Natural killer cell treated with Interleukin-12 subunit alpha and Interleukin-12 subunit beta and Interleukin-15 and Interleukin-18, amount 100 ng/mL, for 72 hours (primary cell): ENCODE measurements at regions not wholly inside any gene's neighbourhood (a gene's known extent, or its start where the extent isn't known, plus 50 kb on each side); places are given as distances from the start of the nearest gene placed in this dataset.
"Not testable (repeated sequence)": the region's sequence is repeated elsewhere in the genome, so short reads cannot be mapped to it uniquely, and the experiment has no call there.

ENCODE experiments used
- ATAC-seq, 2 donors: fragments of 150-1000 bp; cut with Tn5 transposase in 1 of 2; sonication (Bioruptor Pico), chemical (Tn5 transposase) in 1 of 2; 2 replicates each; pipeline ENCODE4 v1.10.0; 2021
- DNase-seq: peaks from one replicate; pipeline ENCODE4 v3.0.0; 2022; ENCODE audit warnings: low spot score
- H3K27ac Mint-ChIP-seq, 2 donors: 1 replicate in 1 of 2; 2 replicates in 1 of 2; pipeline ENCODE4 v1.8.0; 2022; ENCODE audit warnings: mixed read lengths in 2 of 2, mild to moderate bottlenecking in 1 of 2, moderate library complexity in 1 of 2
- H3K27me3 Mint-ChIP-seq, 2 donors: 1 replicate in 1 of 2; 2 replicates in 1 of 2; pipeline ENCODE4 v1.8.0; 2022; ENCODE audit warnings: mixed read lengths in 2 of 2
- H3K36me3 Mint-ChIP-seq: one replicate; pipeline ENCODE4 v1.8.0; 2022; ENCODE audit warnings: mixed read lengths
- H3K4me1 Mint-ChIP-seq, 2 donors: 1 replicate in 1 of 2; 2 replicates in 1 of 2; pipeline ENCODE4 v1.8.0; 2022; ENCODE audit warnings: low read depth in 2 of 2, mixed read lengths in 2 of 2, mild to moderate bottlenecking in 1 of 2
- H3K4me3 Mint-ChIP-seq: one replicate; pipeline ENCODE4 v1.8.0; 2022; ENCODE audit warnings: mixed read lengths
- H3K9me3 Mint-ChIP-seq: 2 replicates; pipeline ENCODE4 v1.8.0; 2022; ENCODE audit warnings: mixed read lengths

DNA sequence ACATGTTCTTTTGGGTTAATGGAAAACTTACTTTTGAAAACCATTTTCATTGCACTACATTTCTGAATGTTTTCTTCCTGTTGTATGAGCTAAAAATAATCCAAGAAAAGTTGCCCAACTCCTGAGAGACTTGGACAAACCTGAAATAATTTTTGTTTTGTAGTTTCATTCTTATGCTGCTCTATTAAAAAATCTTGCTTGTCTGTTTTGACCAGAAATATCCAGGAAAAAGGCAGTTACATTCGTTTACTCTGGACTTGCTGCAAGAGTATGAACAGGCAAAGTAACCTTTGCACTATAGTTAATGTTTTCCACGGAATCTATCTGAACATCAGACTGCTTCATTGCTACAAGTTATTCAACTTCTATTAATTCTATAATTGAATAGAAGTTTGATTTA lies 200.1 kb upstream of the DAB2 start:
- DNase-seq (no peak), ATAC-seq (no peak)
- Mint-ChIP-seq H3K27me3 (peaks cover 15 to 35% of the 10 kb centered on the region in 2 donors), H3K9me3 (no peaks in the 10 kb centered on the region), H3K4me3 (no peak overlapping the region), H3K4me1 (no peaks in the 10 kb centered on the region), H3K36me3 (no peaks in the 10 kb centered on the region), H3K27ac (no peak overlapping the region)

DNA sequence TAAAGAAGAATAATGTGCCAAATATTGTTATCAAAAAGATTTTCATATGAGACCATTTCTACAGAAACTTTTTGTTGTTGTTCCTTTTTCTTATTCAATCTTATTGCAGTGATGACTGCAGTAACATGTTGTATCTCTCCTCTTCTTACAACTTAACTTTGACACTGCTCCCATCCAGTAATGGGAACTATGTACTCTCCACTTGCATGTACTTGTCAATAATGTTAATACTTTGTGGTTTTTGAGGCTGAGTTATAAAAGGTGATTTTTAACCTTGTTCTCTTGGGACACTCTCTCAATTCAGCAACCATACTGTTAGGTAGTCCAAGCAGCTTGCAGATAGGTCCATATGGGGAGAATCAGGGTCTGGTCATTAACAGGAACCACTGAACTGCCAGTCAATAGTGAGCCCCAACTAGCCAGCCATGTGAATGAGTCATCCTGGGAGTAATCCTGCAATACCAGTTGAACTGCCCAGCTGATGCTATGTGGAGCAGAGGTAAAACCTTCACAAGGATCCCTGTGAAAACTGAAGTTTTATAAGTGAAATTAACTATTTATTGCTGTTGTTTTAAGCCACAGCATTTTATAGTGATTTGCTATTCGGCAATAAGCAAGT lies 199.6 kb upstream of the DAB2 start:
- H3K9me3 Mint-ChIP-seq, result no peaks in the 10 kb centered on the region
- no peaks in the 10 kb centered on the region for H3K4me1 Mint-ChIP-seq
- no peak for ATAC-seq
- no peak overlapping the region for H3K27ac Mint-ChIP-seq
- no peak for DNase-seq
- H3K36me3 Mint-ChIP-seq, result no peaks in the 10 kb centered on the region
- H3K4me3 Mint-ChIP-seq, result no peak overlapping the region
- peaks cover 14 to 35% of the 10 kb centered on the region in 2 donors for H3K27me3 Mint-ChIP-seq

DNA sequence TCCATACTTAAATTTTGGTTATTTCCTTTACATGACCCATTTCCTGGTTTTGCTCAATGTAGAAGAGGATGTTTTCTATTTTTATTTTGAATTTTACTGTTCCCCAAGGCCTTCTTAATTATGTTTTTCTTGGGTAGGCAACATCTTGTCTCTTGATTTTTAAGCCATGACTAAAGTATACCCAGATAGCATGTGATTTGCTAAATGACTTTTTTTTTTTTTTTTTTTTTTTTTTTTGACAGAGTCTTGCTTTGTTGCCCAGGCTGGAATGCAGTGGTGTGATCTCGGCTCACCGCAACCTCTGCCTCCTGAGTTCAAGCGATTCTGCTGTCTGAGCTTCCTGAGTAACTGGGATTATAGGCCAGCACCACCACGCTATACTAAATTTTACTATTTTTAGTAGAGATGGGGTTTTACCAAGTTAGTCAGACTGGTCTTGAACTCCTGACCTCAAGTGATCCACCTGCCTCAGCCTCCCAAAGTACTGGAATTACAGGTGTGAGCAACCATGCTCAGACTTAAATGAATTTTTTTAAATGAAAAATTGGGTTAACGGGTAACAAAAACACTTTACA lies 198.6 kb upstream of the DAB2 start:
- no peak overlapping the region for H3K27ac Mint-ChIP-seq
- ATAC-seq (no peak), DNase-seq (no peak)
- H3K36me3 Mint-ChIP-seq, result no peaks in the 10 kb centered on the region
- H3K27me3 Mint-ChIP-seq, result peaks cover 9 to 30% of the 10 kb centered on the region in 2 donors
- no peaks in the 10 kb centered on the region for H3K4me1 Mint-ChIP-seq
- no peaks in the 10 kb centered on the region for H3K9me3 Mint-ChIP-seq
- no peak overlapping the region for H3K4me3 Mint-ChIP-seq

DNA sequence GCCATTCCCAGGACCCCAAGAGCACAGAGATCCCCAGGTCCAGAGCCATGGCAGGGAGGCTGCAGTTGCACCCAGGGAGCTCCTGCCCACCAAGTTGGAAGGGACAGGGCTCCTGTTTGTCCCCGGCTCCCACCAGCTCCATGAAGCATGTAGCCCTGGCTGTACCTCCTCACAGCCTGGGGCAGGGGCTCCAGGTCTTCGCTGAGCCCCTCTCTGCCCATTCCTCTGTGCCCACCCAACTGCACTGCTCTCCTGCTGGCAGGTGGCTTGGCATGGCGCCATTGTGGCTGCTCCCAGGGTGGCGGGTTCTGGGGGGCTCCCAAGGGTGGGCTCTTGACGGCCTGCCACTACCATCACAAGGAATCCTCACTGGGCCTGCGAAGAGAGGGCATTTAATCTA lies 197.5 kb upstream of the DAB2 start:
- H3K27ac Mint-ChIP-seq, result no peak overlapping the region
- peaks cover 8 to 24% of the 10 kb centered on the region in 2 donors for H3K27me3 Mint-ChIP-seq
- ATAC-seq (peak; percentile 20 to 36), DNase-seq (no peak)
- no peaks in the 10 kb centered on the region for H3K4me1 Mint-ChIP-seq
- no peak overlapping the region for H3K4me3 Mint-ChIP-seq
- H3K36me3 Mint-ChIP-seq, result no peaks in the 10 kb centered on the region
- no peaks in the 10 kb centered on the region for H3K9me3 Mint-ChIP-seq

DNA sequence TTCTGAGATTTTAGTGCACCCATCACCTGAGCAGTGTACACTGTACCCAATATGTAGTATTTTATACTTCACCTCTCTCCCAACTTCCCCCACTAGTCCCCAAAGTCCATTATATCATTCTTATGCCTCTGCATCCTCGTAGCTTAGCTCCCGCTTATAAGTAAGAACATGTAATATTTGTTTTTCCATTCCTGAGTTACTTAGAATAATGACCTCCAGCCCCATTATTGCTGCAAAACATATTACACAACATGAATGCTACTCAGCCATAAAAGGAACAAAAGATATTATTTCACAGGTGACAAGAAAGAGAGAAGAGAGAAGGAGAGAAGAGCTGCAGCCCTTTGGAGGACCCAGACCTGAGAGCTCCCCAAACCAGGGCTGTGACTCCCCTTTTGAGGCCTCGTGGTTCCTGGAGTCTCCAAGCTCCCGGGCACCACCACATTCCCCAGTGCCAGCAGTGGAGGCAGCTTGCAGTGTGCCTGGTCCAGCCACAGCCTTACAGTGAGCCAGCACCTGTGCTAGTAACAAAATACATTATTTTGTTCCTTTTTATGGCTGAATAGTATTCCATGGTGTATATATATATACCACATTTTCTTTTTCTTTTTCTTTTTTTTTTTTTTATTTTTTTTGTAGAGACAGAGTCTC lies 194.5 kb upstream of the DAB2 start:
- H3K27ac Mint-ChIP-seq, result no peak overlapping the region
- ATAC-seq (no peak), DNase-seq (no peak)
- H3K9me3 Mint-ChIP-seq, result no peaks in the 10 kb centered on the region
- no peak overlapping the region for H3K4me3 Mint-ChIP-seq
- H3K36me3 Mint-ChIP-seq, result no peaks in the 10 kb centered on the region
- H3K27me3 Mint-ChIP-seq, result peaks cover 3 to 11% of the 10 kb centered on the region in 2 donors
- no peaks in the 10 kb centered on the region for H3K4me1 Mint-ChIP-seq

DNA sequence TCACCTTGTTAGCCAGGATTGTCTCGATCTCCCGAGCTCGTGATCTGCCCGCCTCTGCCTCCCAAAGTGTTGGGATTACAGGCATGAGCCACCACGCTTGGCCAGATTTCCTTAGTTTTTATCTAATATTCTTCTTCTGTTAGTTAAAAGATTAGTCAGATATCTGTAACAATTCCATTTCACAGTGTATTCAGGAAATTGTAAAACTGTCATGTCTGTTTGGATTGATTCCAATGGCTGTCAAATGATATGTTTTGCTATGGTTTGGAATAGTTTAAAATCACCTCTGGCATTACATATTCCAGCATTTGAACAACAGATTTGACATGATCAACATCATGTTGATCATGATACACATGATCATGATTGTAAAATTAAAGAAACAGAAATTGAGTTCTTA lies 193.6 kb upstream of the DAB2 start:
- Mint-ChIP-seq H3K4me1 (no peaks in the 10 kb centered on the region), H3K27ac (no peak overlapping the region), H3K4me3 (no peak overlapping the region), H3K27me3 (peaks cover 2 to 11% of the 10 kb centered on the region in 2 donors), H3K9me3 (no peaks in the 10 kb centered on the region), H3K36me3 (no peaks in the 10 kb centered on the region)
- ATAC-seq, result no peak
- no peak for DNase-seq

DNA sequence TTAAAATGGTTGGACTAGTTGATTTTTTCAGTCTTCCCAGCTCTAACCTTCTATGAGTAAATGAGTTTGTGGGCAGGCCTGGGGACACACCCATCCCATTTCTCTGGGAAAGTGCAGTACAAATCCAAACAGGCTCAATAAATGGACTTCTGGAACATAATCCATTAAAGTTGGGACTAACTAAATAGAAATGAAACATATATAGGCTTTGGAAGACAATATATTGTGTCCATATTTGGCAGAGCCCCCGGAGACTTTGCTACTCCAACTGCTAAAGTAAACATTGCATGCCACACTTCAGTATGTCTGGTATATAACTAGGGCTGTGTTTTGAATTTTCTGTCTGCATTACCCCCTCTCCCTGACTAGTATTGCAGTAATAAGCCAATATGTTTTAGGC lies 191.4 kb upstream of the DAB2 start:
- peaks cover 2 to 11% of the 10 kb centered on the region in 2 donors for H3K27me3 Mint-ChIP-seq
- H3K4me3 Mint-ChIP-seq, result no peak overlapping the region
- no peak overlapping the region for H3K27ac Mint-ChIP-seq
- DNase-seq (no peak), ATAC-seq (no peak)
- no peaks in the 10 kb centered on the region for H3K9me3 Mint-ChIP-seq
- no peaks in the 10 kb centered on the region for H3K36me3 Mint-ChIP-seq
- no peaks in the 10 kb centered on the region for H3K4me1 Mint-ChIP-seq

DNA sequence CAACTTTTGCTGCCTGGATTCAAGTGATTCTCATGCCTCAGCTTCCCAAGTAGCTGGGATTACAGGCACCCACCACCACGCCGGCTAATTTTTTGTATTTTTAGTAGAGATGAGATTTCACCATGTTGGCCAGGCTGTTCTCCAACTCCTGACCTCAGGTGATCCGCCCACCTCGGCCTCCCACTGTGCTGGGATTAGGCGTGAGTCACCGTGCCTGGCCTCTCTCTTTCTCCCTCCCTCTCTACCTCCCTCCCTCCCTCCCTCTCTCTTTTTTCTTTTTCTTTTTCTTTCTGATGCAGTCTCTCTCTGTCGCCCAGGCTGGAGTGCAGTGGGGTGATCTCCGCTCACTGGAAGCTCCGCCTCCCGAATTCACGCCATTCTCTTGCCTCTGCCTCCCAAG lies 186.3 kb upstream of the DAB2 start:
- not testable (repeated sequence) for H3K4me1 Mint-ChIP-seq, ATAC-seq

DNA sequence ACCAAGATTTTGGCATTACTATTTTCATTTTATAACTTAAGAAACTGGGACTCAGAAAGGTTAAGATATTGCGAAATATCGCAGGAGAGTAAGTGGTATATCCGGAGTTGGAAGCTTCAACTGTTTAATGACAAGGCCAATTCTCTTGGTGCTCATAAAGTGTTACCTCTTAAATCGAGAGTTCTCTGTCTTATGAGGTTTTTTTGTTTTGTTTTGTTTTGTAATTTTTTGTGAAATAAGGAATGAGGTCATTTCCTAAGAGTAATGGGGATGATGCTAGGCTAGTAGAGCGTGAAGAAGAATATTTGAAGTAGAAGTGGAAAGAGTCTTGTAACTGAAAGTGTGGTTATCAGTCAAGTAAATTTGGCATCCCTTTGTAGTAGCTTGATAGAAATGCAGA lies 183.2 kb upstream of the DAB2 start:
- no peaks in the 10 kb centered on the region for H3K36me3 Mint-ChIP-seq
- H3K27ac Mint-ChIP-seq, result no peak overlapping the region
- DNase-seq (no peak), ATAC-seq (no peak)
- H3K4me3 Mint-ChIP-seq, result no peak overlapping the region
- H3K27me3 Mint-ChIP-seq, result peaks cover 9 to 21% of the 10 kb centered on the region in 2 donors
- H3K9me3 Mint-ChIP-seq, result no peaks in the 10 kb centered on the region
- H3K4me1 Mint-ChIP-seq, result no peaks in the 10 kb centered on the region

More for the DNA sequence above, 186.3 kb upstream of the DAB2 start:
- DNase-seq, H3K36me3 Mint-ChIP-seq, H3K4me3 Mint-ChIP-seq, H3K27ac Mint-ChIP-seq, H3K9me3 Mint-ChIP-seq: not testable (repeated sequence)
- peaks cover 6 to 15% of the 10 kb centered on the region in 2 donors for H3K27me3 Mint-ChIP-seq

DNA sequence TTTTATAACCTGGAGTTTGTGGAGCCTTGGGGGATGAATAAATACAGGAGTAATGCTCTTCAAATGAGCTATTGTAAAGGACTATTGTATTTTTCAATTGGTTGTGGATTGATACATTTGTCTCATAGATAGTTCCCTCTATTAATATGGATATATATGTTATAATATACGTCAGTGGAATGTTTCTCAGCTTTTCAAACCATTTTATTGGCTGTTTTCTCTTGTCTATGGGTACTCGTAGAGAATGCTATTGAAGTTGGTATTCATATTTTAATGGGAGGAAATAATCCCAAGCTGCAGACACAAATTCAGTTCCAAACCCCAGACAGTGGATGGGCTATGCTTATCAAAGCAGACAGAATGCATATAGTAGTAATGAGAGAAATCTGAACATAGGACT lies 181.8 kb upstream of the DAB2 start:
- no peak overlapping the region for H3K27ac Mint-ChIP-seq
- no peaks in the 10 kb centered on the region for H3K36me3 Mint-ChIP-seq
- no peaks in the 10 kb centered on the region for H3K4me1 Mint-ChIP-seq
- DNase-seq (no peak), ATAC-seq (no peak)
- peaks cover 11 to 23% of the 10 kb centered on the region in 2 donors for H3K27me3 Mint-ChIP-seq
- no peaks in the 10 kb centered on the region for H3K9me3 Mint-ChIP-seq
- no peak overlapping the region for H3K4me3 Mint-ChIP-seq

DNA sequence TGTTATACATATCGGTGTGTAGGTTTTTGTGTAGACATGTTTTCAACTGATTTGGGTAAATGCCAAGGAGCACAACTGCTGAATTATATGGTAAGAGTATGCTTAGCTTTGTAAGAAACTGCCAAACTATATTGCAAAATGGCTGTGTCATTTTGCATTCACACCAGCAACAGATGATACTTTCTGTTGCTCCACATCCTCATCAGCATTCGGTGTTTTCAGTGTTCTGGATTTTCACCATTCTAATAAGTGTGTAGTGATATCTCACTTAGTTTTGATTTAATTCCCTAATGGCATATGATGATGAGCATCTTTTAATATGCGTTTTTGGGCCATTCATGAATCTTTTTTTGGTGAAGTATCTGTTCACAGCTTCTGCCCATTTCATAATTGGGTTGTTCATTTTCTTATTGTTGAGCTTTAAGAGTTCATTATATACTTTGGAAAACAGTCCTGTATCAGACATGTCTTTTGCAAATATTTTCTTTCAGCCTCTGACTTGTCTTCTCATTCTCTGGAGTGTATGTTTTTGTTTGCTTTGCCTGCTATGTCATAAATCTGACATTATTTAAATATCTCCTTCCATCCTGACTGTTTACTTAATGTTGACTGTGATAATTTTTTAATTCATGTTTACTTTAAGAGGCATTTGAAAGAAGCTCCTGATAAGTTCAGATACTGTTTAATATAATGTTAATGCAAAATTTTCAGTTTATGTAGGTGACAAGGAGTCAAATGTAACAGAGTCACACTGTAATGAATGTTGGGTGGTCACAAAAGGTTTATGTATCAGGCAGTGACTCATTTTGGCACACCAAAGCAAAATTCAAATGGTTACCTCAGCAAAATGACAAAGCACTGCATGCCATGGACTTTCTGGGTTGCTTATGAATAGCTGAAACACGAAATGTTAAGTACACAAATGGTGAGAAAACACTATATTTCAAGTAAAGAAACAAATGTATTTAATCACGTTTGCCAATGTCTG lies 181.1 kb upstream of the DAB2 start:
- peak in 1 of 2 donors; percentile 53 for ATAC-seq
- no peaks in the 10 kb centered on the region for H3K4me1 Mint-ChIP-seq
- peaks cover 11 to 23% of the 10 kb centered on the region in 2 donors for H3K27me3 Mint-ChIP-seq
- no peaks in the 10 kb centered on the region for H3K9me3 Mint-ChIP-seq
- no peak for DNase-seq
- H3K36me3 Mint-ChIP-seq, result no peaks in the 10 kb centered on the region
- H3K27ac Mint-ChIP-seq, result no peak overlapping the region
- H3K4me3 Mint-ChIP-seq, result no peak overlapping the region

DNA sequence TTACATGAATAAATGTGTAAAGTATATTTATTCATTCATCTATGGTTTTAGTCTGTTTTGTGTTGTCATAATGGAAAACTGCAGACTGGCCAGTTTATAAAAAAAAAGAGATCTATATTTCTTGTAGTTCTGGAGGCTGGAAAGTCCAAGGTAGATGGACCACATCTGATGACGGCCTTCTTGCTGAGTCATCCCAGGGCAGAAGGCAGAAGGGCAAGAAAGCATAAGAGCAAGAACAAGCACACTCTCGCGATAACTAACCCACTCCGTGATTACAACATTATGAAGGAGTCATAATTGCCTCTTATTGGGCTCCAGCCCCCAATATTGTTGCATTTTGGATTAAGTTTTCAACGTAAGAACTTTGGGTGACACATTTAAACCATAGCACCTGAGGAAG lies 180.4 kb upstream of the DAB2 start:
- no peak overlapping the region for H3K4me3 Mint-ChIP-seq

DNA sequence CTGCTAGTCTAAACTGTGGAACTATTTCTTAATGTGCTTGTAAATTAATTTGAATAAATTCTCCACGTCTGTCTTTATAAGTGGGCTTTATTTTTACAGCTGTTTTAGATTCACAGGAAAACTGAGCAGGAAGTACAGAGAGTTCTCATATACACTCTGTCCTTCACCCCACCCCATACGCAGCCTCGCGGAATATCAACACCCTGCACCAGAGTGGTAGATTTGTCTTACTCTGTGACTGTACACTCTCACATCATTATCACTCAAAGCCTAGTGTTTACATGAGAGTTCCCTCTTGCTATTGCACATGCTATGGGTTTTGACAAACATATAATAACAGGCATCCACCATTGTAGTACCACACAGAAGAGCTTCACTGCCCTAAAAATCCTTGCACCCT lies 179.7 kb upstream of the DAB2 start:
- ATAC-seq (no peak), DNase-seq (no peak)
- Mint-ChIP-seq H3K9me3 (no peaks in the 10 kb centered on the region), H3K27me3 (peaks cover 11 to 19% of the 10 kb centered on the region in 2 donors), H3K4me3 (no peak overlapping the region), H3K27ac (no peak overlapping the region), H3K36me3 (no peaks in the 10 kb centered on the region), H3K4me1 (no peaks in the 10 kb centered on the region)

More for the DNA sequence above, 180.4 kb upstream of the DAB2 start:
- no peak for ATAC-seq
- no peak for DNase-seq
- Mint-ChIP-seq H3K4me1 (no peaks in the 10 kb centered on the region), H3K9me3 (no peaks in the 10 kb centered on the region), H3K27ac (no peak overlapping the region), H3K36me3 (no peaks in the 10 kb centered on the region), H3K27me3 (peaks cover 11 to 23% of the 10 kb centered on the region in 2 donors)
